Endothelial cell of umbilical vein (primary cell): ENCODE measurements at regions not wholly inside any gene's neighbourhood (a gene's known extent, or its start where the extent isn't known, plus 50 kb on each side); places are given as distances from the start of the nearest gene placed in this dataset.
"Not testable (repeated sequence)": the region's sequence is repeated elsewhere in the genome, so short reads cannot be mapped to it uniquely, and the experiment has no call there.

Experiments
- BruUV-seq: library from RNA; stranded (reverse); fragments of 400-500 nt; replicated peaks from 2 replicates; lab custom pipeline; 2021; lab: Mats Ljungman, UMichigan
- CTCF ChIA-PET: fragments of 300-600, 350-600 bp; sonication (Branson Sonifier 250); formaldehyde crosslinking; loops from one replicate; lab custom pipeline; 2021; ENCODE audit warnings: antibody characterized with exemption, inconsistent platforms; lab: Charles Lee
- POLR2A ChIA-PET: fragments of 300-600, 350-600 bp; sonication (Branson Sonifier 250); formaldehyde crosslinking; loops from one replicate; lab custom pipeline; 2021; ENCODE audit warnings: antibody characterized with exemption, inconsistent platforms; lab: Charles Lee
- DNase-seq: peaks from one replicate; pipeline ENCODE4 v3.0.0-alpha.2; 2011; ENCODE audit warnings: low read depth, low spot score
- FAIRE-seq: peaks from 2 replicates; lab custom pipeline; 2011; peaks lifted over from hg19 to GRCh38; lab: Jason Lieb, UNC
- H2AFZ ChIP-seq: 2 replicates; pipeline ENCODE4 v1.6.0; 2012; ENCODE audit warnings: low read depth, low read length, control low read depth, inconsistent platforms
- H3K27ac ChIP-seq: 2 replicates; pipeline ENCODE4 v1.5.1; 2011; ENCODE audit warnings: low read depth, mild to moderate bottlenecking, control low read depth, low read length, moderate library complexity; ENCODE audit not compliant: insufficient read depth
- H3K27me3 ChIP-seq, 2 experiments: 2 replicates each; pipeline versions ENCODE4 v1.6.0 to v1.6.1; 2011; ENCODE audit warnings: low read length in 2 of 2, mixed read lengths in 1 of 2; ENCODE audit not compliant: control insufficient read depth in 2 of 2, insufficient read depth in 2 of 2
- H3K36me3 ChIP-seq, 2 experiments: 2 replicates in 1 of 2; 3 replicates in 1 of 2; pipeline ENCODE4 v1.5.1; 2011; ENCODE audit warnings: low read length in 2 of 2, mild to moderate bottlenecking in 1 of 2, moderate library complexity in 1 of 2; ENCODE audit not compliant: control insufficient read depth in 2 of 2, insufficient read depth in 2 of 2; ENCODE audit errors: extremely low read depth in 1 of 2
- H3K4me1 ChIP-seq: 3 replicates; pipeline ENCODE4 v1.5.1; 2011; ENCODE audit warnings: mild to moderate bottlenecking, low read length; ENCODE audit not compliant: control insufficient read depth, insufficient read depth; ENCODE audit errors: extremely low read depth
- H3K4me2 ChIP-seq: 2 replicates; pipeline ENCODE4 v1.6.1; 2011; ENCODE audit warnings: low read length, control low read depth, mixed read lengths; ENCODE audit not compliant: insufficient read depth
- H3K4me3 ChIP-seq, 3 experiments: fragments of 200-600 bp in 1 of 3; sonication (generic), shearing (Covaris generic) in 1 of 3; replicated peaks in 1 of 3; 2 replicates each; pipeline ENCODE4 v1.5.1; 2011 to 2016; ENCODE audit warnings: control low read depth in 3 of 3, low read length in 3 of 3, mild to moderate bottlenecking in 2 of 3, inconsistent platforms in 1 of 3, low read depth in 1 of 3, moderate library complexity in 1 of 3; ENCODE audit not compliant: insufficient read depth in 1 of 3
- H3K79me2 ChIP-seq: 2 replicates; pipeline ENCODE4 v1.6.0; 2012; ENCODE audit warnings: low read length, inconsistent platforms; ENCODE audit not compliant: control insufficient read depth, insufficient read depth
- H3K9ac ChIP-seq: replicated peaks from 2 replicates; pipeline ENCODE3; 2011; ENCODE audit warnings: low read length, control low read depth; ENCODE audit not compliant: insufficient read depth; ENCODE audit errors: extremely low read depth
- H3K9me1 ChIP-seq: replicated peaks from 3 replicates; pipeline ENCODE4 v1.6.0; 2011; ENCODE audit warnings: mild to moderate bottlenecking, low read length; ENCODE audit not compliant: control insufficient read depth, insufficient read depth; ENCODE audit errors: extremely low read depth
- H3K9me3 ChIP-seq: replicated peaks from 2 replicates; pipeline ENCODE4 v1.5.1; 2012; ENCODE audit warnings: low read length, inconsistent platforms; ENCODE audit not compliant: control insufficient read depth, insufficient read depth
- H4K20me1 ChIP-seq: replicated peaks from 2 replicates; pipeline ENCODE3; 2011; ENCODE audit warnings: mild to moderate bottlenecking, low read length; ENCODE audit not compliant: control insufficient read depth, insufficient read depth; ENCODE audit errors: extremely low read depth
- EZH2 ChIP-seq: IDR thresholded peaks from 2 replicates; pipeline ENCODE4 v1.6.1; 2012; ENCODE audit warnings: borderline replicate concordance, low read depth, mild to moderate bottlenecking, moderate library complexity, low read length, inconsistent platforms; ENCODE audit not compliant: severe bottlenecking
- FOS ChIP-seq: IDR thresholded peaks from 2 replicates; pipeline ENCODE4 v1.6.1; 2011; ENCODE audit warnings: mild to moderate bottlenecking, low read length, moderate library complexity, borderline replicate concordance; ENCODE audit not compliant: insufficient read depth
- GATA2 ChIP-seq: IDR thresholded peaks from 2 replicates; pipeline ENCODE4 v1.7.0; 2011; ENCODE audit warnings: low read depth, mild to moderate bottlenecking, moderate library complexity, mixed read lengths, low read length; ENCODE audit not compliant: insufficient read length, insufficient read depth
- JUN ChIP-seq: IDR thresholded peaks from 2 replicates; pipeline ENCODE4 v1.6.1; 2011; ENCODE audit warnings: borderline replicate concordance, low read depth; ENCODE audit not compliant: insufficient read length, insufficient read depth
- MYC ChIP-seq: IDR thresholded peaks from one replicate; pipeline ENCODE4 v1.6.1; 2011; ENCODE audit warnings: mild to moderate bottlenecking, low read depth, low read length
- POLR2A ChIP-seq: IDR thresholded peaks from 2 replicates; pipeline ENCODE4 v1.6.1; 2012; ENCODE audit warnings: low read depth, mild to moderate bottlenecking, control low read depth, low read length
- POLR2AphosphoS5 ChIP-seq: IDR thresholded peaks from 2 replicates; pipeline ENCODE4 v1.6.1; 2012; ENCODE audit warnings: low read depth, mild to moderate bottlenecking, control low read depth, low read length, moderate library complexity; ENCODE audit not compliant: insufficient read depth
- dilution Hi-C: fragments of 300-500 bp; cut with MboI; formaldehyde crosslinking; loops from one replicate; pipeline ENCODE4 v1.15.0; 2019; ENCODE audit warnings: low sequenced_read_pairs; ENCODE audit not compliant: extremely low pct_ligation_motif_present
- intact Hi-C: fragments of 100-400 bp; cut with micrococcal nuclease; formaldehyde crosslinking; loops from one replicate; pipeline ENCODE4 v1.10.0; 2022
- TF ChIP-seq, protein P1 (sequence below): IDR thresholded peaks from 2 replicates; pipeline ENCODE4 v1.6.1; 2011; ENCODE audit not compliant: insufficient read depth, insufficient read length
- TF ChIP-seq, protein P2 (sequence below), 2 donors: IDR thresholded peaks; 1 replicate in 1 of 2; 2 replicates in 1 of 2; pipeline ENCODE4 v1.5.1; 2011; ENCODE audit warnings: low read length in 2 of 2, mild to moderate bottlenecking in 2 of 2, moderate library complexity in 2 of 2, control low read depth in 1 of 2, inconsistent platforms in 1 of 2, low read depth in 1 of 2; ENCODE audit not compliant: insufficient read depth in 1 of 2; ENCODE audit errors: extremely low read depth in 1 of 2

DNA sequence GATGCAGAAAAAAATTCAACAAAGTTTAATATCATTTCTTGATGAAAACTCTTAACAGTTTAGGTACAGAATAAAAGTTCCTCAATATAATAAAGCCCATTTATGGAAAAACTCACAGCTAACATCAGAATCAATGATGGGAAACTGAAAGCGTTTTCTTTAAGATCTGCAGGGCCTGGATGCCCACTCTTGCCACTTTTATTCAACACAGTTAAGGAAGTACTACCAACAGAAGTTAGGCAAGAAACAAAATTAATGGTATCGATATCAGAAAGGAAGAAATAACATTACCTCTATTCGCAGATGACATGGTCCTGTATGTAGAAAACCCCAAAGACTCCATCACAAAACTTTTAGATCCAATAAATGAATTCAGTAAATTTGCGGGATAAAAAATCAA lies 542.4 kb upstream of the RGMB start:
- ChIA-PET POLR2A (no interaction called here), CTCF (no interaction called here)
- H3K9me1 ChIP-seq: no peaks in the 10 kb centered on the region
- DNase-seq (no peak), FAIRE-seq (no peak)
- no peaks in the 10 kb centered on the region for H3K9me3 ChIP-seq
- no peaks in the 10 kb centered on the region for H3K36me3 ChIP-seq
- no peak overlapping the region for H2AFZ ChIP-seq
- no peak overlapping the region for H3K4me3 ChIP-seq
- H4K20me1 ChIP-seq: no peaks in the 10 kb centered on the region
- dilution Hi-C loops (no loop called here), intact Hi-C loops (no loop called here)
- H3K79me2 ChIP-seq: no peaks in the 10 kb centered on the region
- H3K9ac ChIP-seq: no peak overlapping the region
- no TSS peak for BruUV-seq
- TF ChIP-seq EZH2: no peak
- no peak for TF ChIP-seq POLR2AphosphoS5
- TF ChIP-seq MYC: no peak
- TF ChIP-seq JUN: no peak
- TF ChIP-seq, protein P1, sequence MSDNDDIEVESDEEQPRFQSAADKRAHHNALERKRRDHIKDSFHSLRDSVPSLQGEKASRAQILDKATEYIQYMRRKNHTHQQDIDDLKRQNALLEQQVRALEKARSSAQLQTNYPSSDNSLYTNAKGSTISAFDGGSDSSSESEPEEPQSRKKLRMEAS: no peak
- TF ChIP-seq, protein P2, sequence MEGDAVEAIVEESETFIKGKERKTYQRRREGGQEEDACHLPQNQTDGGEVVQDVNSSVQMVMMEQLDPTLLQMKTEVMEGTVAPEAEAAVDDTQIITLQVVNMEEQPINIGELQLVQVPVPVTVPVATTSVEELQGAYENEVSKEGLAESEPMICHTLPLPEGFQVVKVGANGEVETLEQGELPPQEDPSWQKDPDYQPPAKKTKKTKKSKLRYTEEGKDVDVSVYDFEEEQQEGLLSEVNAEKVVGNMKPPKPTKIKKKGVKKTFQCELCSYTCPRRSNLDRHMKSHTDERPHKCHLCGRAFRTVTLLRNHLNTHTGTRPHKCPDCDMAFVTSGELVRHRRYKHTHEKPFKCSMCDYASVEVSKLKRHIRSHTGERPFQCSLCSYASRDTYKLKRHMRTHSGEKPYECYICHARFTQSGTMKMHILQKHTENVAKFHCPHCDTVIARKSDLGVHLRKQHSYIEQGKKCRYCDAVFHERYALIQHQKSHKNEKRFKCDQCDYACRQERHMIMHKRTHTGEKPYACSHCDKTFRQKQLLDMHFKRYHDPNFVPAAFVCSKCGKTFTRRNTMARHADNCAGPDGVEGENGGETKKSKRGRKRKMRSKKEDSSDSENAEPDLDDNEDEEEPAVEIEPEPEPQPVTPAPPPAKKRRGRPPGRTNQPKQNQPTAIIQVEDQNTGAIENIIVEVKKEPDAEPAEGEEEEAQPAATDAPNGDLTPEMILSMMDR (IDR thresholded peaks at IDR 0.05; ENCODE audit: extremely low read depth in 1 of 2, insufficient read depth in 1 of 2, low read depth in 1 of 2, low read length in 2 of 2): no peak
- TF ChIP-seq GATA2: no peak
- no peak for TF ChIP-seq FOS
- no peak for TF ChIP-seq POLR2A
- H3K4me1 ChIP-seq: no peaks in the 10 kb centered on the region
- H3K27me3 ChIP-seq: no peaks in the 10 kb centered on the region
- no peak overlapping the region for H3K4me2 ChIP-seq
- no peak overlapping the region for H3K27ac ChIP-seq

DNA sequence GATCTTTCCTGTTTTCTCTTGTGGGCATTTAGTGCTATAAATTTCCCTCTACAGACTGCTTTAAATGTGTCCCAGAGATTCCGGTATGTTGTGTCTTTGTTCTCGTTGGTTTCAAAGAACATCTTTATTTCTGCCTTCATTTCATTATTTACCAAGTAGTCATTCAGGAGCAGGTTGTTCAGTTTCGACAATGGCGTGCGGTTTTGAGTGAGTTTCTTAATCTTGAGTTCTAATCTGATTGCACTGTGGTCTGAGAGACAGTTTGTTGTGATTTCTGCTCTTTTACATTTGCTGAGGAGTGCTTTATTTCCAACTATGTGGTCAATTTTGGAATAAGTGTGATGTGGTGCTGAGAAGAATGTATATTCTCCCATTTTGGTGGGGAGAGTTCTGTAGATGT lies 535.7 kb upstream of the RGMB start:
- H3K79me2 ChIP-seq, H3K9me3 ChIP-seq, H3K4me3 ChIP-seq, intact Hi-C loops, H4K20me1 ChIP-seq, H2AFZ ChIP-seq, BruUV-seq, POLR2A ChIA-PET, H3K9ac ChIP-seq, H3K27me3 ChIP-seq, FAIRE-seq, H3K9me1 ChIP-seq, H3K27ac ChIP-seq, H3K36me3 ChIP-seq, DNase-seq, dilution Hi-C loops, H3K4me1 ChIP-seq, H3K4me2 ChIP-seq, CTCF ChIA-PET: not testable (repeated sequence)
